H1 (cell line): ENCODE measurements at regions not wholly inside any gene's neighbourhood (a gene's known extent, or its start where the extent isn't known, plus 50 kb on each side); places are given as distances from the start of the nearest gene placed in this dataset.

Experiments
- EP300 ChIP-seq, 2 experiments: IDR thresholded peaks; 1 replicate in 1 of 2; 2 replicates in 1 of 2; pipeline ENCODE4 v1.6.1; 2011 to 2012; ENCODE audit warnings: low read depth in 2 of 2, low read length in 2 of 2, mild to moderate bottlenecking in 2 of 2, borderline replicate concordance in 1 of 2, inconsistent platforms in 1 of 2, moderate library complexity in 1 of 2
- TF ChIP-seq, protein P1 (sequence below), 3 experiments: IDR thresholded peaks; 1 replicate in 2 of 3; 2 replicates in 1 of 3; pipeline versions ENCODE4 v1.5.1 to v1.6.1; 2011; ENCODE audit warnings: low read length in 3 of 3, mild to moderate bottlenecking in 3 of 3, inconsistent platforms in 2 of 3, low read depth in 1 of 3, moderate library complexity in 1 of 3; ENCODE audit not compliant: insufficient read depth in 1 of 3; ENCODE audit errors: control extremely low read depth in 1 of 3

DNA sequence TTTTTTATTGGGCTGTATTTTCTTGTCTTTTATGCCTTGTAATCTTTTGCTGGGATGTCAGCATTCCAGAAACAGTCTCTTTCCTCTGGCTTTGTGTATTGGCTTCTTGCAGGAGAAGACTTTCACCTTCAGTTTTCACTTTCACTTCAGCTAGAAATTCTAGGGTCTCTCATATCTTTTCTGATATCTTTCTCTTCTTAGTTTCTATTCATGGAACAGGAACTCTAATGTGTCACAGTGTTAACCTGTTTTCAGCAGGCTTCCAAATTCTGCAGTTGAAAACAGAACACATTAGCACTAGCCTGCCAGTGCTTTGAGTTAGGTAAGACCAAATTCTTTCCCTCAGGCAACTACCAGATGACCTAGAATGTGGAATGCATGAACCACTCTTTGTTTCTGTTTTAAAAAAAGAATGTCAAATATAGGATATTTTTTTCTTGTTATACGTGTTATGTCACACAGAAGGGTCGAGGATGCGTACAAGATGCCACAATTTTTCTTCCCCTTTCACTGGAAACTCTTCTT lies 164.7 kb downstream of the TUSC1 start:
- TF ChIP-seq, protein P1, sequence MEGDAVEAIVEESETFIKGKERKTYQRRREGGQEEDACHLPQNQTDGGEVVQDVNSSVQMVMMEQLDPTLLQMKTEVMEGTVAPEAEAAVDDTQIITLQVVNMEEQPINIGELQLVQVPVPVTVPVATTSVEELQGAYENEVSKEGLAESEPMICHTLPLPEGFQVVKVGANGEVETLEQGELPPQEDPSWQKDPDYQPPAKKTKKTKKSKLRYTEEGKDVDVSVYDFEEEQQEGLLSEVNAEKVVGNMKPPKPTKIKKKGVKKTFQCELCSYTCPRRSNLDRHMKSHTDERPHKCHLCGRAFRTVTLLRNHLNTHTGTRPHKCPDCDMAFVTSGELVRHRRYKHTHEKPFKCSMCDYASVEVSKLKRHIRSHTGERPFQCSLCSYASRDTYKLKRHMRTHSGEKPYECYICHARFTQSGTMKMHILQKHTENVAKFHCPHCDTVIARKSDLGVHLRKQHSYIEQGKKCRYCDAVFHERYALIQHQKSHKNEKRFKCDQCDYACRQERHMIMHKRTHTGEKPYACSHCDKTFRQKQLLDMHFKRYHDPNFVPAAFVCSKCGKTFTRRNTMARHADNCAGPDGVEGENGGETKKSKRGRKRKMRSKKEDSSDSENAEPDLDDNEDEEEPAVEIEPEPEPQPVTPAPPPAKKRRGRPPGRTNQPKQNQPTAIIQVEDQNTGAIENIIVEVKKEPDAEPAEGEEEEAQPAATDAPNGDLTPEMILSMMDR (IDR thresholded peaks at IDR 0.05; ENCODE audit: control extremely low read depth in 1 of 3, insufficient read depth in 1 of 3, low read depth in 1 of 3, low read length in 3 of 3): no peak
- TF ChIP-seq EP300 (IDR thresholded peaks at IDR 0.05; ENCODE audit: borderline replicate concordance in 1 of 2, low read depth in 2 of 2, low read length in 2 of 2): no peak
